Tibial artery (tissue), 4 donors: ENCODE measurements at regions not wholly inside any gene's neighbourhood (a gene's known extent, or its start where the extent isn't known, plus 50 kb on each side); places are given as distances from the start of the nearest gene placed in this dataset.
"Not testable (repeated sequence)": the region's sequence is repeated elsewhere in the genome, so short reads cannot be mapped to it uniquely, and the experiment has no call there.

ENCODE experiments used
- DNase-seq, 2 donors: peaks; one replicate each; pipeline ENCODE4 v3.0.0-alpha.2; 2019
- H3K27ac ChIP-seq, 2 donors: fragments of 200-600 bp; sonication (generic) in 1 of 2; 1 replicate in 1 of 2; 2 replicates in 1 of 2; pipeline ENCODE4 v1.5.1; 2018 to 2019; ENCODE audit warnings: mild to moderate bottlenecking in 1 of 2
- H3K27me3 ChIP-seq, 2 donors: fragments of 200-600 bp; sonication (generic) in 1 of 2; one replicate each; pipeline versions ENCODE4 v1.5.1 to v1.6.0; 2016 to 2019
- H3K36me3 ChIP-seq, 3 donors: fragments of 200-600 bp; sonication (generic) in 2 of 3; one replicate each; pipeline ENCODE4 v1.5.1; 2016 to 2019; ENCODE audit warnings: mild to moderate bottlenecking in 2 of 3
- H3K4me1 ChIP-seq, 4 donors: fragments of 200-600 bp; sonication (generic) in 2 of 4; 1 replicate in 3 of 4; 2 replicates in 1 of 4; pipeline ENCODE4 v1.5.1; 2016 to 2019
- H3K4me3 ChIP-seq, 2 donors: fragments of 200-600 bp; sonication (generic) in 1 of 2; 1 replicate in 1 of 2; 2 replicates in 1 of 2; pipeline ENCODE4 v1.5.1; 2018 to 2019; ENCODE audit warnings: mild to moderate bottlenecking in 2 of 2
- H3K9me3 ChIP-seq, 3 donors: fragments of 200-600 bp; sonication (generic) in 1 of 3; one replicate each; pipeline ENCODE4 v1.5.1; 2016 to 2019
- intact Hi-C: fragments of 100-400 bp; cut with DNase I; formaldehyde crosslinking; loops from one replicate; pipeline ENCODE4 v1.15.0; 2023; ENCODE audit warnings: low total_unique reads
- TF ChIP-seq, protein P1 (sequence below), 2 experiments: fragments of 200-600 bp in 1 of 2; fragments of 450-650 bp in 1 of 2; IDR thresholded peaks; one replicate each; pipeline ENCODE4 v1.5.1; 2017 to 2019; ENCODE audit warnings: antibody characterized with exemption in 2 of 2, mild to moderate bottlenecking in 1 of 2, moderate library complexity in 1 of 2

DNA sequence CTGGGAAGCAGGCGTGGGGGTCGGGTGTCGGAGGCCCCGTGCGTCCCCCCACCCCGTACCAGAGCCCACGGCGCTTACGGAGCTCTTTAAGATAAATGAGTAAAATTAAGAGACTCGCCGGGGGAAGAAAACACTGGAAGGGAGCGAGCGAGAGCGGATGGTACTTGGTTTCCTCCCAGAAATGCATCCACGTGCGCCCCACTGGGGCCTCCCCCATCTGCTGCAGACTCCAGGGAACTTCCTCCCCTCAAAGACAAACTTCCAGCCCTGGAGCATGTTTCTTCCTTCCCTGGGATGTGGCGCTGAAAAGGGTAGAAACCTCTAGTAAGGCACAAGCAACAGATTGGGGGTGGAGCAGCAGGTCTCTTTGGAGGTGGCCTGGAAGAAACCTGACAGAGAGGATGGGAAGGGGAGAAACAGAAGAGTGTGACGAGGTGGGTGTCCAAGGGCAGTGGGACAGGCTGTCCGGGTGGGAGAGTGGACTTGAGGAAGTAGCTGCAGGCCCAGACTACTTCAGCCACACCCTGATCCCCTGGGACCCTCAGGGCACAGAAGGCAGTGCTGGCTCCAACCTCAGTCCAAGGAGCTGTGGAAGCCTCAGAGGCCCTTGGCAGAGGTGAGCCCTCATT is 91.2 kb downstream of the TRIM43 start:
- DNase-seq, H3K27me3 ChIP-seq, intact Hi-C loops, H3K9me3 ChIP-seq, H3K36me3 ChIP-seq: not testable (repeated sequence)
- Histone ChIP-seq H3K4me1 (peaks cover 0 to 14% (median 7%) of the 10 kb centered on the region in 4 donors), H3K4me3 (peak overlapping the region; percentile 43 to 51), H3K27ac (peak overlapping the region; percentile 38 to 45)

DNA sequence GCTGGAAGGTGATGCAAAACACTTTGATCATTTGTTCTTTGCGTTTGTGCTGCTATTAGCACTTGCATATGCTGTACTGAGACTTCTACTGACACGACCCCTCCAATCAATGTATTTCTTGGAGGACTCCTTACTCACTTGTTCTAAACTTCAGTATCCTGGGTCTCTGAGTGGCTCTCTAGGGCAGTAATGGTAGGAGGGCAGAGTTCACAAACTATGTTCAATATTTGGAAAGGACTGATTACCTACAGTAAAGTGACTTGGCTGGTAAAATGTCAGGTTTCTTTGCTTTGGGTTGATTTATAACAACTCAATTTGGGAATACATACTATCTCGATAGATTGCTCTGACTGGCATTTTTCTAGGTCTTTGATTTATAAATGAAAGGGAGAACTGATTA is 93.7 kb downstream of the TRIM43 start:
- H3K4me1 ChIP-seq, result peaks cover 0 to 14% (median 7%) of the 10 kb centered on the region in 4 donors
- no peaks in the 10 kb centered on the region for H3K27me3 ChIP-seq
- H3K4me3 ChIP-seq, result no peak overlapping the region
- TF ChIP-seq, protein P1, sequence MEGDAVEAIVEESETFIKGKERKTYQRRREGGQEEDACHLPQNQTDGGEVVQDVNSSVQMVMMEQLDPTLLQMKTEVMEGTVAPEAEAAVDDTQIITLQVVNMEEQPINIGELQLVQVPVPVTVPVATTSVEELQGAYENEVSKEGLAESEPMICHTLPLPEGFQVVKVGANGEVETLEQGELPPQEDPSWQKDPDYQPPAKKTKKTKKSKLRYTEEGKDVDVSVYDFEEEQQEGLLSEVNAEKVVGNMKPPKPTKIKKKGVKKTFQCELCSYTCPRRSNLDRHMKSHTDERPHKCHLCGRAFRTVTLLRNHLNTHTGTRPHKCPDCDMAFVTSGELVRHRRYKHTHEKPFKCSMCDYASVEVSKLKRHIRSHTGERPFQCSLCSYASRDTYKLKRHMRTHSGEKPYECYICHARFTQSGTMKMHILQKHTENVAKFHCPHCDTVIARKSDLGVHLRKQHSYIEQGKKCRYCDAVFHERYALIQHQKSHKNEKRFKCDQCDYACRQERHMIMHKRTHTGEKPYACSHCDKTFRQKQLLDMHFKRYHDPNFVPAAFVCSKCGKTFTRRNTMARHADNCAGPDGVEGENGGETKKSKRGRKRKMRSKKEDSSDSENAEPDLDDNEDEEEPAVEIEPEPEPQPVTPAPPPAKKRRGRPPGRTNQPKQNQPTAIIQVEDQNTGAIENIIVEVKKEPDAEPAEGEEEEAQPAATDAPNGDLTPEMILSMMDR (IDR thresholded peaks at IDR 0.05), result no peak
- no peak overlapping the region for H3K27ac ChIP-seq
- no peaks in the 10 kb centered on the region for H3K9me3 ChIP-seq
- H3K36me3 ChIP-seq, result no peaks in the 10 kb centered on the region
- intact Hi-C loops, result no loop called here
- no peak for DNase-seq

DNA sequence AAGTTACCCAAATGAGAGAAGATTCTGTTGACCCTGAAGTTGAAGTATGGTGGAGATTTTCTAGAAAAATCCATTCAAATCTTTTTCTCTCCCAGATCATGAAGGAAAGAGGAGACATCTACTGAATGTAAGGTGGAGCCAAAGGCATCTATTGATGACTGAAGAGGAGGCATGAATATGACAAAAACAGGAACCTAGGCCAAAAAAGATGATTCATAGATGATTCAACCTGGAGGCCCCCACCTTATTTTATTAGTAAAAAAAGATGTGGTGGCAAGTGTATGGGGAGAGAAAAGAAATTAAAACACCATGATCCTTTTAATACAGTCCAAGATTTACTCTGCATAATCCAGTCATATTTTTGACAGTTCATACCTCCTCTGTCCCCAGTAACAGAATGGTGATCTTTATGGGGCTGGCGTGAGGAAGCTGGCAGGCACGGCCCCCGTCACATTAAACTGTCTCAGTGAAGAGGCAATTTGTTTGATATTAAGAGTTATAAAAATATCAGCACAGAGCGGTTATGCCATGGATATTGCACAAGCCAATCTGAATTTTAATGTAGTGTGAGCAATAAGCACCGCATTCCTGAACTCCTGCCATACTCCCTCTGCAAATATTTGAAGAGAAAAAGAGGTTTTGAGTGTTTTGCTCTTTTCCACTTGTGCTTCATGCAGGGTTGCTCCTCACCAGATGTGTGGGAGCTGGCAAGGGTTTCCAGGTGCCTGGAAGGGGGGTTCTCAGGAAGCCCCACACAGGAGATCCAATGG is 94.4 kb downstream of the TRIM43 start:
- H3K36me3 ChIP-seq, H3K27me3 ChIP-seq, H3K4me3 ChIP-seq, intact Hi-C loops, H3K9me3 ChIP-seq, H3K27ac ChIP-seq: not testable (repeated sequence)
- peak in 1 of 2 donors; percentile 48 for DNase-seq
- H3K4me1 ChIP-seq, result peaks cover 0 to 14% (median 7%) of the 10 kb centered on the region in 4 donors

DNA sequence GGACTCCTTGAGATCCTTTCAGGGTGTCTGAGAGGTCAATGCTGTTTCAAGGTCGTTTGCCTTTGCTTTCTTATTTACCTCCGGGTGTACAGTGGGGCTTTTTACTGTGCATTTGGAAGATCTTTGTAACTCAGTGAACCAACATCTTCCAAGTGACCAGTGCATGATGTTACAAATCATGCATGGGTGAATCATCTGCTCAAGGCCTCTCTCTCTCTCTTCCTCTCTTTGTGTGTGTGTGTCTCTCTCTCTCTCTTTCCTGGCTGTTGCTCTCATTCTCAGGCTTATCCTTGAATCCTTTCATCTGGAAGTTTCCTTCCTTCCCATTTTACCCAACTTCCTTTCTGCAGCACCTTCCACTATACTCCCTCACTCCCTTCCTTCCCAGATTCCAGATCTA is 96.1 kb downstream of the TRIM43 start:
- intact Hi-C loops, H3K27me3 ChIP-seq, H3K9me3 ChIP-seq, H3K36me3 ChIP-seq, H3K4me1 ChIP-seq, H3K4me3 ChIP-seq, H3K27ac ChIP-seq, DNase-seq: not testable (repeated sequence)

DNA sequence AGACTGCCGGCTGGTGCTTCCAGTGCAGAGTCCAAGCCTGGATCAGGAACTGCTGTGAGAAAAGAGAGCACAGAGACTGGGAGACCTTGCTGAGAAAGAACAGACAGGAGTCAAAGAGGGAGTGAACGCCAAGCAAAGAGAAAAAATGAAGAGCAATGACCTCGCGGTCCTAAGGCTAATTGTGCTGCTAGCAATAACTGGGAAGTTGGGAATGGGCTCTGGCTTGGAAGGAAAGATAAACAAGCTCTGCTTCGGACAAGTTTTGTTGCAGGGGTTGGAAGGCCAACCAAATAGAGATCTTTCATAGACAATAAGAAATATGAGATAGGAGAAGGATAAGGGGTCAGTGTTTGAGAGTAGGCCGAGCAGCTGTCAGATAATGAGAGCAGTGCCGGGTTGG is 99.4 kb downstream of the TRIM43 start:
- H3K27ac ChIP-seq, intact Hi-C loops, DNase-seq, H3K4me3 ChIP-seq, H3K36me3 ChIP-seq, H3K9me3 ChIP-seq, H3K27me3 ChIP-seq, H3K4me1 ChIP-seq: not testable (repeated sequence)

DNA sequence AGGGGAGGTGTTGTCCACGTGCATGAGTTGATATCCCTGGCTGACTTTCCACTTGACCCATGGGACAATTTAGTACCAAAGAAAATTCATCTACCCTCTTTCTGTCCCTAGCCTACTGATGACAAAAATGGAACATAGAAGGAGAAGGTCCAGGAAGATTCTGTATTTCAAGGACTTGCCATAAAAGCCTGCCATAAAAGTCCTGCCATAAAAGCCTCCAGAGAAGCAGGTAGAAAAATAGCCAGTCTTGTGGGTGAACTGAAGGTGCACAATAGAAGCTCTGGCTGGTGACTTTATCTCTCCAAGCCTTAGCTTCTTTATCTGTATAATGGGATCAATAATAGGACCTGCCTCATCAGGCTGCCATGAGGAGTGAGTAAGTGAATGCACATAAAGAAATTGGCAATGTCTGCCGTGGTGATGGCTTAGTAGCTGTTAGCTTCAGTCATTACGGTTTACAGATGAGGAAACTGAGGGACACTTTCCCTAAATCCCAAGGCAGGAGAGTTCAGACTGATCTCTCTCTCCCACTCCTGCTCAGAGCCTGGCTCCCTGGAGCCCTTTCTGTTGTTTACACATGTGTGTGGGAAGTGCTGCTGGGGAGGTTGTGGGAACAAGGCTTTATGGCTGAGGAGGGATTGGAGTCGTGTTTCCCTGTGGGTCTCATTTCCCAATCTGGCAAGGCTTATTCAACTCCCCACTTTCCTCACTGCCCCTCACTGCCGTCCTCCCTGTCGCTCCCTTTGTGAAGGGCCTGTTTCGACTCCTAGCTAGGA is 101.5 kb downstream of the TRIM43 start:
- H3K27ac ChIP-seq, intact Hi-C loops, H3K4me3 ChIP-seq, H3K9me3 ChIP-seq, H3K4me1 ChIP-seq, H3K27me3 ChIP-seq, H3K36me3 ChIP-seq: not testable (repeated sequence)
- DNase-seq, result peak in 1 of 2 donors; percentile 43

DNA sequence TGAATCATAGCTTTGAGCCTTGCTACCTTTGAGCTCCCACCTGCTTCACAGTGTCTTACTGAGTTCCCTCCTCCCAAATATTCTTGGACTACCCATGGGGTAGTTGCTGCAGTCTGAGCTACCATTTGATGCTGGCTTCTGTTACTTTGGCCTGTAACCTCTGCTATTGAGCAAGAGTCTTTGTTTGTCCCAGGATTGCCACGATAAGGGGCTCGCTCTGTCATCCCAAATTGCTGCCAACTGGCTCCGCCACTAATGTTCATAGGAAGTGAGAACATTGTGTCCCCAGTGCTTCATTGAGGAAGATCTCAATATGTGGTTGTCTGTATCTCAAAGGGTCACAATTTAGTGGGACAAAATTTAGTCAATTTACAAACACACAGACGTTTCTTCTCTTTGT is 103.8 kb downstream of the TRIM43 start:
- TF ChIP-seq, protein P1 (IDR thresholded peaks at IDR 0.05), result no peak
- no peak overlapping the region for H3K4me3 ChIP-seq
- H3K9me3 ChIP-seq, result no peaks in the 10 kb centered on the region
- H3K27ac ChIP-seq, result no peak overlapping the region
- peak; percentile 89 for DNase-seq
- intact Hi-C loops, result no loop called here
- peaks cover 0 to 7% of the 10 kb centered on the region in 2 donors for H3K27me3 ChIP-seq
- no peaks in the 10 kb centered on the region for H3K4me1 ChIP-seq
- no peaks in the 10 kb centered on the region for H3K36me3 ChIP-seq

DNA sequence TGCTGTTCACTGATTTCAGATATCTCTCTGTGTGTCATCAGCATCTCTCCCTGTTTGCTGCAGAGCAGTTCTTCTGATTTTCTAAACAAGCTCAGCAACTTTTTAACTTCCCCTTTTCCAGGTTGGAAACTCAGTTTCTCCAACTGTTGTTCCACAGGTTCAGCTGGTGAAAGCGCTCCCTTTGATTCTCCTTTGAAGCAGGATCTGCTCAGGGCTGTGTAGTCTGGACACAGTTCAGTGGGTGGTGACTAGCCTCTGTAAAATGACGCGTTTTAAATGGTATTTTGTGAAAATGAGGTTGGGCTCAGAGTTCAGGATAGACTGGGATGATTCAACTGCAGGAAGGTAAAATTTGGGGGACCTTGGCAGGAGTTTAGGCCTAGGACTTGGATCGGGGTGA is 106.3 kb downstream of the TRIM43 start:
- intact Hi-C loops, result no loop called here
- TF ChIP-seq, protein P1 (IDR thresholded peaks at IDR 0.05), result no peak
- Histone ChIP-seq H3K4me3 (no peak overlapping the region), H3K4me1 (no peaks in the 10 kb centered on the region), H3K27me3 (peaks cover 0 to 6% of the 10 kb centered on the region in 2 donors), H3K9me3 (no peaks in the 10 kb centered on the region), H3K27ac (no peak overlapping the region), H3K36me3 (no peaks in the 10 kb centered on the region)
- no peak for DNase-seq

DNA sequence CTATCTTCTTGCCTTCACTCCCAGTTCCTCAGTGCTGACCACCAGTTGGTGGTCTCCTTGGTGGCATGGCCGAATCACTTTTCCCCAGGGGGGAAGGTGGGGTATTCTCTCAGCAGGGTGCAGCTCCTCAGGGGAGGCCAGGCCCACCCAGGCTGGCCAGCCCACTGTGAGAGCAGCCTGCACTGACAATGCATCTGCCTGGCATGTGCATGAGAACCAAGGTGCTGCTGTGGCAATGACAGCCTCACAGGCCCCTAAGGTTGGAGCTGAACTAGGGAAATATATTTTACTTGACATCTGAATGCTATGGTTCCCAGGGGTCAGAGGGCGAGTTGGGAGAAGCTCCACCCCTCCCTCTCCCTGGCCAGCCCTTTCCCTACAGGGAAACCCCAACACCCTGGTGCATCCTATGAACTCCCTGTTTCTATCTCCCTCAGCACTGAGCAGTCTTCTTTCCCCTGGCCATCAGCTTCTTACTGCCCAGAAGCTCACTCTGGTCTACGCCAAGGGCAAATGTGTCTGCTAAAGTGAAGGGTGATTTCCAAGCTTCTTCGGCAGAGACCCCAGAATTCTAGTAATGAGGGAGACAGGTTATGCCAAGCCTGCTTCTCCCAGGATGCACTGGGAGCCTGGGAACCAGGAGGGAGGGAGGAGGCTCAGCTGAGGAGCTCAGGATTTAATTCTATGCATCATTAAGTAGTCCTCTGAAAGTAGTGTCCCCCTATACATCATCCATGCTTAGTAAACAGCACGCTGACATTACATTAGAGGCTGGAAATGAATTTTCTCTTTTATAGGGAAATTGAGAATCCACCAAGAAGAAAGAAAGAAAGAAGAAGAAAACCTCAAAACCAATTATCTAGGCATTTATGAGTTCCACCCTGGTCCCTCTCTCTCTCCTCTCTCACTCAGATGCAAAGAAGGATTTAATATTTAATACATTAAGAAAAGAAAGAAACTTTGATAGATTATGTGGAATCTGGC is 107.7 kb downstream of the TRIM43 start:
- H3K4me1 ChIP-seq, H3K36me3 ChIP-seq, intact Hi-C loops, H3K9me3 ChIP-seq, DNase-seq, H3K27ac ChIP-seq, H3K4me3 ChIP-seq, H3K27me3 ChIP-seq: not testable (repeated sequence)
